ENCODE measurements at regions not wholly inside any gene's neighbourhood (a gene's known extent, or its start where the extent isn't known, plus 50 kb on each side); places are given as distances from the start of the nearest gene placed in this dataset.

GRCh38 chrX:69263251-69263820 is 98.1 kb upstream of the PJA1 start:
- DNase-seq, result no peak

GRCh38 chrX:69262036-69262936 is 97.0 kb upstream of the PJA1 start:
- DNase-seq, result no peak

DNA sequence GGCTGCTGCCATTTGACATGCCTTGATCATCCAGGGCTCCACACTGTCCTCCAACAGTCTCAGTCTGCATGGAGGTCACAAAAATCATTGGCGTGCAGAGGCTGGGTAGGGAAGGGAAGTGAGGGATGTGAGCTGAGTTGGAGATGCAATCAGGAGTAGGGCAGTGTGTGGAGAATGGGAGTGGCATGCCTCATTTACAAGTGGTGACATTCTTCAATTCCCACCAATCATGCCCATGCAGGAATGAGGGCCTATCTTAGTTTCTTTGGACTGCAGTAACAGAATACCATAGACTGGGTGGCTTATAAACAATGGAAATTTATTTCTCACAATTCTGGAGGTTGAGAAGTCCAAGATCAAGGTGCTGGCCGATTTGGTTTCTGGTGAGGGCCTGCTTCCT is 94.9 kb upstream of the PJA1 start:
- no peak for DNase-seq

- DNase-seq, result no peak
These were observed 93.6 kb upstream of the PJA1 start for GRCh38 chrX:69258893-69259292.

- no peak for DNase-seq
These were observed 92.4 kb upstream of the PJA1 start for GRCh38 chrX:69257499-69258127.

DNA sequence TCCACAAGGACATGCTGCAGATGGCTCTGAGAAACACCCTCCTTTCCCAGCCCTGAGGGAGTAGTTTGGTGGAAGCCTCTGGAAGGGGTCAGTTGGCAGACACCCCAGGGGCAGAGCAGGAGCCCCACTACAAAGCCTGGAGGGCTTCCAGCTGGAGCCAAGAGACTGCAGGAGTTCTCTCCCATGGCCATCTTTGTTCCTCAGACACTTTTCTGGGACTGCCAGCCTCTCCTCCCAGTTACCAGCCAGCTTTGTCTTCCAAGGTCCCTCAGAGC is 91.0 kb upstream of the PJA1 start:
- DNase-seq, result no peak

- no peak for DNase-seq
These were observed 90.4 kb upstream of the PJA1 start for GRCh38 chrX:69255441-69256290.

DNA sequence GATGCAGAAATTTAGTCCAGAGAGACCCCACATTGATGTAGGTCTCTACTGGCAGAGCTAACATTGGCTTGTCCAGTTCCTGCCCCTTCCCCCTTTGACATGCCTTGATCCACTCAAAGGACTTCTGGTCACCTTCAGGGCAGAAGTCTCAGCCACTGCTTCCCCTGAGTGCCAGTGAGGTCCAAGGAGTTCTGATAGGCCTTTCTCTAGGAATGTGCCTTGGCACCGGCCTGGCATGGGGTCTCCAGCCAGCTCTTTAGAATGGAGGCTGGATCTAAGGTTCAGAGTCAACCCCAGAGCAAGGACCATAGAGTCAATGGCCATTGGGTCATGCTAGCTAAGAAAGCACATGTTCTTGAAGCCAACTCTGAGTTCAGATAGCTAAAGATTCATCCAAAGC is 88.6 kb upstream of the PJA1 start:
- DNase-seq, result no peak

- no peak for DNase-seq
These were observed 78.0 kb upstream of the PJA1 start for GRCh38 chrX:69243276-69243675.

- DNase-seq, result peak; percentile 72
These were observed 73.6 kb upstream of the PJA1 start for GRCh38 chrX:69238887-69239231.

DNA sequence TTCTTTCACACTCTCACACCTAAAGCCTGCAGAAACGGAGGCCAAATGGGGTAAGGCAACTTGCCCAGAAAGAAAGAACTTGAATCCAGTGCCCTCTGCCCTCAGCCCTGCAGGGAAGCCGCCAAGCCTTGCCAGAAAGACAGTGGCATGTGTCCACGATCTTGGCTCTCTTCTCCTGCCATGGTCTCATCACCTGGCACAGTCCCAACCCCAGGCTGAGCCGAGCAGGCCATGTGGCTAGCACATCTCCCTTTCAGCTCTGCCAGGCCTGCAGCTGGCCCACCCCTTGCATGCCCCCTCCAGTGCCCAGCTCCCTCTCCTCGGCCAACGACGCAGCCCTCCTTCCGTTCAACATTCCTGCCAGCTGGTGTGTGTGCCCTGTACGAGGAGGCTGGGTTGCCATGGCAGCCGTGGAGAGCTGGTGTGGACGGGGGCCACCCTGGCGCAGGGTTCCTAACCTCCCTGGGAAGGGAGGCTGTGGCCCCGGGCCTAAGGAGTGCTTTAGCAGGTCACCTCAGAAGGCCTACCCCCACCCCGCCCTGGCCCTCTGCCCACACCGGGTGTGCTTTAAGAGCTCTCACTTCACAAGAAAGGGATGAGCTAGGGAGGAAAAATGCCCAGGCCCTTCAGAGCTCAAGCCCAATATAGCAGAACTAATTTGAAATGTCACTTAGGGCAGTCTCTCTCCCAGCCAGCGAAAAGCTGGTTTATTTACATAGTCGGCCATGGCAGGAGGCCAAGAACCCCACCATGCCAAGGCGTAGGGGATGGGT is 73.0 kb upstream of the PJA1 start:
- peak; percentile 40 for DNase-seq

DNA sequence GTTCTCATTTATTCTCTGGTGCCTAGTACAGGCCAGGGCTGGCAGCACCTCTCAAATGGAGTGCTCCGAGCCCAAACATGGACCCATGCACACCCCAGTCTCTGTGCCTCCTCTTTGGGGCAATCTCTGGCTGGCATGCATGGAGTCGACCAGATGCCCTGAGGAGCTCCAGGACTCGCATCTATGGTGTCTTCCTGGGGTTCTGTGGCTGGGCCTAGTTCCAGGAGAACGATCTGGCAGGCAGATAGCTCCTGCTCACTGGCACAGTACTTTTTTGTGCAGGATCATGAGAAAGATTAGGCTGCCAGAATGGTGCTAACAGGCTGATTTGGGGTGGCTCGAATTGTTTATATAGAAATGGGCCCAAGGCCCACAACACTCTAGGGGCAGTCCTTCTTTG is 72.0 kb upstream of the PJA1 start:
- no peak for DNase-seq

GRCh38 chrX:69236641-69237040 is 71.4 kb upstream of the PJA1 start:
- DNase-seq, result no peak

GRCh38 chrX:69234624-69235023 is 69.4 kb upstream of the PJA1 start:
- DNase-seq, result no peak

DNA sequence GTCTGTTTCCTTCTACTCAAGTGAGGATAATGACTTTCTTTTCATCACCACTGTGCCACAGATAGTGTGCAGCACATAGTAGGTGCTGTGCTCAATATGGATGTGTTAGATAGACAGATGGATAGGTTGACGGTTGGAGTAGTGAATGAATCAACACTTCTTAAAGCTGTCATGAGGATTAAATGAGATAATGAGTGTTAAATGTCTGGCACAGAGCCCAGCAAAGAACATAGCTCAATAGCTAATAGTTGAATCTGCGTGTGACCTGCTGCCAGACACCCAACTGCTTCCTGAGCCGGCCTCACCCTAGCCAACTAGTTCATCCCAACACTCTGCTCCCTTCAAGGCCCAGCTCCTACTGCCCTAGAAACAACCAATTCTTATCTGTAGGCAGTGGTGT is 67.7 kb upstream of the PJA1 start:
- DNase-seq, result peak; percentile 75

DNA sequence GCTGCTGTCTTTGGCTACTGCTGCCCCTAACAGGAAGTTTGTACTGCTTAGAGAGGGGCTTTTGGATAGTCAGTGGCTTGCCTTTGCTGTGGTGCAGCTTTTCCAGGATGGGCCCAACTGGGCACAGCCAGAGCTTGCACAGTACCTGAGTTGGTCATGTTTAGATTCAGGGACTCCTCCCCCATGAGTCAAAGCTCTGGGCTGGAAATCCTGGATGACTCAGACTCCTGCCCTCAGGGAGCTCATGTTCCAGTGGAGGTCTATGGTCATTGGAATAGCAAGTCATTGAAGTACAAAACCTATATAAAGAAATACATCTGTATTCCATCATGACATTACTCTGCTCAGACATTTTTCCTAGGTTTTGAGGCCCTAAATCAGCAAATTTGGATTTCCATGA is 66.7 kb upstream of the PJA1 start:
- no peak for DNase-seq

GRCh38 chrX:69229436-69229835 is 64.2 kb upstream of the PJA1 start:
- no peak for DNase-seq

GRCh38 chrX:69228732-69229131 is 63.5 kb upstream of the PJA1 start:
- DNase-seq, result no peak

- no peak for DNase-seq
These were observed 61.4 kb upstream of the PJA1 start for GRCh38 chrX:69226459-69227158.

DNA sequence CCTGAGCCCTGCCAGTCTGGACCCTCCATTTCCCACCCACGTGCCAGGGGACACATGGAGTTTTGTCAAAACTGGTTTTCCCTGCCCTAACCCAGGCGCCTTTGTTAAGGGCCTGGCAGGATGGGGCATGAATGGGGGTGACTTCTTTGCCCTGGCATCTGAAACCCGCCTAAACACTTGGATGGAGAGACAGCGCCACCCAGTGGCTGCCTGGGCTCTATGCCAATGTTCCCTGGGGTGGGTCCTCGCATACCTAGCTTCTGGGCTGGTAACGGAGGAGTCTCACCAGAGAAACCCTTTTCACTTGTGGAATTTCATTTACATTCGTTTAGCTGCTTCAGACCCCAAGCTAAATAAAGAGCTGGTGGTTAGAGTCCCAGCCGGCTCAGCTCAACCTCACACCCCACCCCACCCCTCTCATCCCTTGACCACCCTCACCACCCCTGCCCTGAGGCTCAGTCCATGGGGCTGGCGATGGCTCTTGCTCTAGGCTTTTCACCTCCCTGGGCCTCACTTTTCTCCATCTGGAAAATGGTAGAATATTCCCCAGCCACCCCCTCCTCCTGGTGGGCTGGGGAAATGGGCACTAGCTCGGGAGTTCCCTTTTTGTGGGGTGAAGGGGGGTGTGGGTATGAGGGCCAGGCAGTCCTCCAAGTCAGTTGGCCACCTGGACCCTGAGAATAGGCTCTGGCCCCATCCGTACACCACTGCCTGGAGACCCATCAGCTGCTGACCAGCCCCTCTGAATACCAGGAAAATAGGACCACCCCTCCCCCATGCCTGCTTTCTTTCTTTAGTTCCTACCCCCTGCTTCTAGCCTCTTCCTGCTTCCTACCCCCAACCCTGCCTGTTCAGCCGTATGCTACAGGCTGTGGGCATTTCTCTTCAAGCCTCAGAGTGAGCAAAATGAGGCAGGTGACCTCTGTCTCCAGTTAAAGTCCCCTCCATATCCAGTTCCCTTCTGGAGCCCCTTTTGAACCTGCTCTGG is 57.1 kb upstream of the PJA1 start:
- DNase-seq, result peak; percentile 69
